ENCODE measurements at regions not wholly inside any gene's neighbourhood (a gene's known extent, or its start where the extent isn't known, plus 50 kb on each side); places are given as distances from the start of the nearest gene placed in this dataset.
A peak's percentile ranks its signal among the peaks of the same experiment; 100 is the strongest.

GRCh38 chr11:133621611-133622010 is 89.3 kb upstream of the OPCML start:
- Mint-ChIP-seq H3K4me1 (ENCODE audit: unreplicated experiment) (no peaks in the 10 kb centered on the region), H3K36me3 (no peaks in the 10 kb centered on the region), H3K4me3 (no peak overlapping the region), H3K27me3 (peaks cover 15% of the 10 kb centered on the region), H3K9me3 (no peaks in the 10 kb centered on the region), H3K27ac (no peak overlapping the region)
- no peak for DNase-seq (ENCODE audit: extremely low spot score, unreplicated experiment)
- no peak for TF ChIP-seq CTCF (conservative IDR thresholded peaks at IDR 0.05)

- no peak overlapping the region for H3K27ac Mint-ChIP-seq
- H3K27me3 Mint-ChIP-seq = peaks cover 7% of the 10 kb centered on the region
- no peaks in the 10 kb centered on the region for H3K9me3 Mint-ChIP-seq
- no peak for DNase-seq (ENCODE audit: extremely low spot score, unreplicated experiment)
- H3K4me1 Mint-ChIP-seq (ENCODE audit: unreplicated experiment) = no peaks in the 10 kb centered on the region
- H3K4me3 Mint-ChIP-seq = no peak overlapping the region
- peak; percentile 65 for TF ChIP-seq CTCF (conservative IDR thresholded peaks at IDR 0.05)
- no peaks in the 10 kb centered on the region for H3K36me3 Mint-ChIP-seq
Observed at GRCh38 chr11:133619973-133620372, 87.7 kb upstream of the OPCML start.

- peaks cover 2% of the 10 kb centered on the region for H3K27me3 Mint-ChIP-seq
- no peaks in the 10 kb centered on the region for H3K4me1 Mint-ChIP-seq (ENCODE audit: unreplicated experiment)
- DNase-seq (ENCODE audit: extremely low spot score, unreplicated experiment) = no peak
- no peaks in the 10 kb centered on the region for H3K9me3 Mint-ChIP-seq
- H3K27ac Mint-ChIP-seq = no peak overlapping the region
- no peaks in the 10 kb centered on the region for H3K36me3 Mint-ChIP-seq
- no peak overlapping the region for H3K4me3 Mint-ChIP-seq
- no peak for TF ChIP-seq CTCF (conservative IDR thresholded peaks at IDR 0.05)
Observed at GRCh38 chr11:133619397-133619796, 87.1 kb upstream of the OPCML start.

- Mint-ChIP-seq H3K27ac (no peak overlapping the region), H3K4me3 (no peak overlapping the region), H3K4me1 (ENCODE audit: unreplicated experiment) (no peaks in the 10 kb centered on the region), H3K9me3 (no peaks in the 10 kb centered on the region), H3K36me3 (no peaks in the 10 kb centered on the region), H3K27me3 (no peaks in the 10 kb centered on the region)
- no peak for TF ChIP-seq CTCF (conservative IDR thresholded peaks at IDR 0.05)
- DNase-seq (ENCODE audit: extremely low spot score, unreplicated experiment) = no peak
Observed at GRCh38 chr11:133618544-133618943, 86.2 kb upstream of the OPCML start.

- Mint-ChIP-seq H3K27me3 (peaks cover 8% of the 10 kb centered on the region), H3K4me1 (ENCODE audit: unreplicated experiment) (no peaks in the 10 kb centered on the region), H3K27ac (no peak overlapping the region), H3K9me3 (peaks cover 10% of the 10 kb centered on the region), H3K4me3 (no peak overlapping the region), H3K36me3 (no peaks in the 10 kb centered on the region)
- no peak for DNase-seq (ENCODE audit: extremely low spot score, unreplicated experiment)
- no peak for TF ChIP-seq CTCF (conservative IDR thresholded peaks at IDR 0.05)
Observed at GRCh38 chr11:133608496-133608895, 76.2 kb upstream of the OPCML start.

GRCh38 chr11:133606124-133606523 is 73.8 kb upstream of the OPCML start:
- Mint-ChIP-seq H3K4me3 (no peak overlapping the region), H3K27ac (no peak overlapping the region), H3K4me1 (ENCODE audit: unreplicated experiment) (no peaks in the 10 kb centered on the region), H3K36me3 (no peaks in the 10 kb centered on the region), H3K27me3 (peaks cover 14% of the 10 kb centered on the region), H3K9me3 (peaks cover 9% of the 10 kb centered on the region)
- no peak for TF ChIP-seq CTCF (conservative IDR thresholded peaks at IDR 0.05)
- DNase-seq (ENCODE audit: extremely low spot score, unreplicated experiment) = no peak
